Endothelial cell (in vitro differentiated cells): ENCODE measurements at regions not wholly inside any gene's neighbourhood (a gene's known extent, or its start where the extent isn't known, plus 50 kb on each side); places are given as distances from the start of the nearest gene placed in this dataset.
"Not testable (repeated sequence)": the region's sequence is repeated elsewhere in the genome, so short reads cannot be mapped to it uniquely, and the experiment has no call there.

Experiments used
- DNase-seq: peaks from one replicate; pipeline ENCODE4 v3.0.0; 2021; ENCODE audit warnings: low spot score
- H3K27ac Mint-ChIP-seq: one replicate; pipeline ENCODE4 v1.8.0; 2021; ENCODE audit warnings: mixed read lengths, inconsistent platforms; ENCODE audit not compliant: unreplicated experiment
- H3K27me3 Mint-ChIP-seq: one replicate; pipeline ENCODE4 v1.8.0; 2021; ENCODE audit warnings: mild to moderate bottlenecking, moderate library complexity, mixed read lengths, inconsistent platforms; ENCODE audit not compliant: unreplicated experiment
- H3K36me3 Mint-ChIP-seq: one replicate; pipeline ENCODE4 v1.8.0; 2021; ENCODE audit warnings: mild to moderate bottlenecking, low read depth, mixed read lengths, inconsistent platforms; ENCODE audit not compliant: unreplicated experiment
- H3K4me1 Mint-ChIP-seq: one replicate; pipeline ENCODE4 v1.8.0; 2021; ENCODE audit warnings: mild to moderate bottlenecking, mixed read lengths, inconsistent platforms; ENCODE audit not compliant: unreplicated experiment
- H3K4me3 Mint-ChIP-seq: one replicate; pipeline ENCODE4 v1.8.0; 2021; ENCODE audit warnings: mild to moderate bottlenecking, mixed read lengths, inconsistent platforms; ENCODE audit not compliant: unreplicated experiment
- H3K9me3 Mint-ChIP-seq: one replicate; pipeline ENCODE4 v1.8.0; 2021; ENCODE audit warnings: mixed read lengths, inconsistent platforms; ENCODE audit not compliant: unreplicated experiment
- CTCF ChIP-seq: fragments of 200-600 bp; sonication (generic); IDR thresholded peaks from one replicate; pipeline ENCODE4 v1.5.0; 2021; ENCODE audit warnings: antibody characterized with exemption; ENCODE audit not compliant: unreplicated experiment

- Mint-ChIP-seq H3K27me3 (peaks cover 15% of the 10 kb centered on the region), H3K4me1 (peaks cover 19% of the 10 kb centered on the region), H3K9me3 (no peaks in the 10 kb centered on the region), H3K27ac (no peak overlapping the region), H3K4me3 (no peak overlapping the region), H3K36me3 (no peaks in the 10 kb centered on the region)
- no peak for DNase-seq
- TF ChIP-seq CTCF, result no peak
Observed at GRCh38 chr7:131626643-131627042, 70.2 kb upstream of the PODXL start.

- H3K9me3 Mint-ChIP-seq, result no peaks in the 10 kb centered on the region
- H3K36me3 Mint-ChIP-seq, result no peaks in the 10 kb centered on the region
- H3K4me3 Mint-ChIP-seq, result no peak overlapping the region
- H3K27ac Mint-ChIP-seq, result no peak overlapping the region
- peaks cover 15% of the 10 kb centered on the region for H3K27me3 Mint-ChIP-seq
- peak; percentile 33 for DNase-seq
- H3K4me1 Mint-ChIP-seq, result peaks cover 23% of the 10 kb centered on the region
- TF ChIP-seq CTCF, result no peak
Observed at GRCh38 chr7:131625817-131626372, 69.5 kb upstream of the PODXL start.

- H3K4me3 Mint-ChIP-seq, DNase-seq, H3K27ac Mint-ChIP-seq, H3K36me3 Mint-ChIP-seq, H3K9me3 Mint-ChIP-seq: not testable (repeated sequence)
- peaks cover 13% of the 10 kb centered on the region for H3K27me3 Mint-ChIP-seq
- peaks cover 24% of the 10 kb centered on the region for H3K4me1 Mint-ChIP-seq
Observed at GRCh38 chr7:131625345-131625744, 68.9 kb upstream of the PODXL start.

GRCh38 chr7:131624536-131624935 is 68.1 kb upstream of the PODXL start:
- TF ChIP-seq CTCF, result no peak
- H3K9me3 Mint-ChIP-seq, result no peaks in the 10 kb centered on the region
- DNase-seq, result no peak
- H3K27ac Mint-ChIP-seq, result no peak overlapping the region
- H3K36me3 Mint-ChIP-seq, result no peaks in the 10 kb centered on the region
- peaks cover 10% of the 10 kb centered on the region for H3K27me3 Mint-ChIP-seq
- no peak overlapping the region for H3K4me3 Mint-ChIP-seq
- peaks cover 27% of the 10 kb centered on the region for H3K4me1 Mint-ChIP-seq

- Mint-ChIP-seq H3K9me3 (no peaks in the 10 kb centered on the region), H3K4me1 (peaks cover 31% of the 10 kb centered on the region), H3K27me3 (peaks cover 7% of the 10 kb centered on the region), H3K4me3 (no peak overlapping the region), H3K36me3 (no peaks in the 10 kb centered on the region), H3K27ac (no peak overlapping the region)
- TF ChIP-seq CTCF, result no peak
- no peak for DNase-seq
Observed at GRCh38 chr7:131623154-131623553, 66.7 kb upstream of the PODXL start.
